Fibroblast of upper back skin (primary cell): ENCODE measurements at regions not wholly inside any gene's neighbourhood (a gene's known extent, or its start where the extent isn't known, plus 50 kb on each side); places are given as distances from the start of the nearest gene placed in this dataset.

Experiments
- DNase-seq: peaks from one replicate; pipeline ENCODE4 v3.0.0-alpha.2; 2013

GRCh38 chr11:109865548-109866186, 227.5 kb upstream of the ZC3H12C start:
- DNase-seq: no peak

- no peak for DNase-seq
Observed at GRCh38 chr11:109867784-109868183, 225.4 kb upstream of the ZC3H12C start.

GRCh38 chr11:109869536-109869935, 223.7 kb upstream of the ZC3H12C start:
- DNase-seq: no peak

DNA sequence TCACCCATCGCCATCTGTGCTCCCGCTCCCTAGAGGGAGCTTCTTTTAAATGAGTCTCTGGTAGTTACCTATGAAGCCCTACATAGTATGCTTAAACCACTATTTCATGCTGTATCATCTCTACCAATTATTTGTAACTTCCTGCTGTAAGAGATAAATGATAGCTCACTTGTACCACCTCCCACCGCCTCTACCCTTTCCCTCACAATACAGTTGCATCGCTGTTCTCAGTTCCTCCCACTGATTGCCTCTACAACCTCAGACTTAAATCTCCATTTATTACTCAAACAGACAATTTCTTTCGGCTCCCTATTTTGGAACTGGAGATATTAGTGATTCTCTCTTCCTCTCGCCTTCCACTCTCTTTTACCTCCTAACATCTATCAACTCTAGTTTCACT, 222.9 kb upstream of the ZC3H12C start:
- no peak for DNase-seq

DNA sequence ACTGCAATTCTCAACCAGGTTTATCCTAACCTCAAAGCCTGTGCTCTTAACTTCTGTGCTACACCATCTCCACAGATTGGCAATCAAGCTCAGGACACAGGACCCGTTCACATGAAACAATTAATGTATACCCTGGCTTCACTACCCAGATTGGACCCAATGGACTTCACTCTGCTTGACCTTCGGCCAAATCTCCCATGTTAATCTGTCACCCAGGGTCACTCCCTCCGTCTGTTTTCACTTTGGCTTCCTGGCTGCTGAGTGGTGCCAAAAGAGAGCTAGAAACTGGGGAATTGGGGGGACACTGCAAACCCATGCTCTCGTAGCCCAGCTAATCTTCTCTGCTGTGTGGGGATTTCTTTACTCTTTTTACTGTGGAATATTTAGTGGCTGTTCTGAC, 216.1 kb upstream of the ZC3H12C start:
- DNase-seq: no peak

DNA sequence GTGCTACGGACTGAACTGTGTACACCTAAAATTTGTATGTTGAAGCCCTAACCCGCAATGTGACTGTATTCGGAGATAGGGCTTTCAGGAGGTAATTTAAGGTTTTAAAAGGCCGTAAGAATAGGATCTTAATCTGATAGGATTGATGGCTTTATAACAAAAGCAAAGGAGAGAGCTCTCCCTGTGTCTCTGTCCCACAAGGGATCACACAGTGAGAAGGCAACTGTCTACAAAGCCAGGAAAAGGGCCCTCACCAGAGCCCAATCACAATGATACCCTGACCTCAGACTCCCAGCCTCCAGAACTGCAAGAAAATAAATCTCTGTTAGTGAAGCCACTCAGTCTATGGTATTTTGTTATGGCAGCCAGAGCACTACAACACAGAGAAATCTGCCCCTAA, 208.7 kb upstream of the ZC3H12C start:
- no peak for DNase-seq

- DNase-seq: no peak
Observed at GRCh38 chr11:109885006-109885405, 208.2 kb upstream of the ZC3H12C start.

DNA sequence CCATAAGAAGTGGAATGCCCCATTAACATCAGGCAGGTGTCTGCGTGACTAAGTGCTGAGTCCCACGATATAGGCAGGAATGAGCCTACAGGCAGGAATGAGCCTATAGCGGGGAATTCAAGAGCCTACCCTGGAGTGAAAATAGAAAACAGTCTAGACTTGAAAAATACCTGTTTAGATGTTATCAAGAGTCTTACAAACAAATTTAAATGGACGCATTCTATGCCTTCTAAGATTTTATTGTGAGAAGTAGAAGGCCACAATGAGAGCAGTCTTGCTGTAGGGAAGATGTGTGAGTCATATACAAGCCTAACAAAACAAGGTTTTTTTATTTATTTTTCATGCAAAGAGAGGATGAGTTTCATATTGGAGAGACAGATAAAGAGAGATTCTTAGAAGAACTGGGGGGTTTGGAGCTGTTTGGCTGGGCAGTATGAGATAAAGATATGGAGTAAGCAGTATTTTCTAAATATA, 200.8 kb upstream of the ZC3H12C start:
- no peak for DNase-seq

DNA sequence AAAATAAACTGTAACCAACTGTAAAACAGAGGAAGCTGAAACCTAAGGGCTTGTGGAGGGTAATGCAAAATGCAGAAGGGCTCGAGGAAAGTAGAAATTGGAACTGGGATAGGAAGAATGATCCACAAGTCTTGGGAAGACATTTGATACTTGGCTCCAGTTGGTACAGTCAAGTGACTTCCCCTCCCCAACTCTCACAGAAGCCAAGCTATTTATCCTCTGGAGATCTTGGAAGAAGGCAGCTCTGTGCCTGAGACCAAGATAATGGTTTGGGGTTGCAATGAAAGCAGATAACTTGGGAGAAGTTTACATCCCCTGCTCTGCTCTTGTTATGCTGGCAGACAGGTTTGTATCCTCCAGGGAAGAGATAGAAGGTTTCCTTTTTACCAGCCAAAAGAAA, 198.9 kb upstream of the ZC3H12C start:
- no peak for DNase-seq

DNA sequence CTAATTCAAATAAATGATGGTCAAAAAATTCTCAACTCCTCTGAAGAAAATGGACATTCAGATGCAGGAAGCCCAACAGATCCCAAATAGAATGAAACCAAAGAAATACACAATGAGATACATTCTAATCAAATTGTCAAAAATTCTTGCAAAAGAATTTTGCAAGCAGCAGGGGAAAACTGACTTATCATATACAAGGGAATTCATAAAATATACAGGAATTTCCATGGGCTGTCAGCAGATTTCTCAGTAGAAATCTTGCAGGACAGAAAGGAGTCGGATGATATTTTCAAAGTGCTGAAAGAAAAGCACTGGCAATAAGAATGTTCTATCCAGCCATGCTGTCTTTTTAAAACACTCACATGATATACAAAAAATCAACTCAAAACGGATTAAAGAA, 194.6 kb upstream of the ZC3H12C start:
- DNase-seq: no peak

DNA sequence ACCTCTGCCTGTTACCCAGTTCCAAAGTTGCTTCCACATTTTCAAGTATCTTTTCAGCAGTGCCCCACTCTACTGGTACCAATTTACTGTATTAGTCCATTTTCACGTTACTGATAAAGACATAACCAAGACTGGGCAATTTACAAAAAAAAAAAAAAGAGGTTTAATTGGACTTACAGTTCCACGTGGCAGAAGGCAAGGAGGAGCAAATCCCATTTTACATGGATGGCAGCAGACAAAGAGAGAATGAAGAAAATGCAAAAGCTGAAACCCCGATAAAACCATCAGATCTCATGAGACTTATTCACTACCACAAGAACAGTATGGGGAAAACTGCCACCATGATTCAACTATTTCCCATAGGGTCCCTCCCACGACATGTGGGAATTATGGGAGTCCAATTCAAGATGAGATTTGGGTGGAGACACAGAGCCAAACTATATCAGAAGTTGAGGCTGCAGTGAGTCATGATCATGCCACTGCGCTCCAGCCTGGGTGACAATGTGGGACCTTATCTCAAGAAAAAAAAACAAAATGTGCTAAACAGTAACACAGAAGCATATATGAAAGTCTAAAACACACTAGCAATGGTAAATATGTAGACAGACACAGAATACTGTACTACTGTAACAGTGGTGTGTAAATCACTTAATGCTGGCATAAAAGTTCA, 190.3 kb upstream of the ZC3H12C start:
- DNase-seq: no peak

- DNase-seq: no peak
Observed at GRCh38 chr11:109911488-109911887, 181.7 kb upstream of the ZC3H12C start.

- DNase-seq: no peak
Observed at GRCh38 chr11:109914038-109914437, 179.2 kb upstream of the ZC3H12C start.

DNA sequence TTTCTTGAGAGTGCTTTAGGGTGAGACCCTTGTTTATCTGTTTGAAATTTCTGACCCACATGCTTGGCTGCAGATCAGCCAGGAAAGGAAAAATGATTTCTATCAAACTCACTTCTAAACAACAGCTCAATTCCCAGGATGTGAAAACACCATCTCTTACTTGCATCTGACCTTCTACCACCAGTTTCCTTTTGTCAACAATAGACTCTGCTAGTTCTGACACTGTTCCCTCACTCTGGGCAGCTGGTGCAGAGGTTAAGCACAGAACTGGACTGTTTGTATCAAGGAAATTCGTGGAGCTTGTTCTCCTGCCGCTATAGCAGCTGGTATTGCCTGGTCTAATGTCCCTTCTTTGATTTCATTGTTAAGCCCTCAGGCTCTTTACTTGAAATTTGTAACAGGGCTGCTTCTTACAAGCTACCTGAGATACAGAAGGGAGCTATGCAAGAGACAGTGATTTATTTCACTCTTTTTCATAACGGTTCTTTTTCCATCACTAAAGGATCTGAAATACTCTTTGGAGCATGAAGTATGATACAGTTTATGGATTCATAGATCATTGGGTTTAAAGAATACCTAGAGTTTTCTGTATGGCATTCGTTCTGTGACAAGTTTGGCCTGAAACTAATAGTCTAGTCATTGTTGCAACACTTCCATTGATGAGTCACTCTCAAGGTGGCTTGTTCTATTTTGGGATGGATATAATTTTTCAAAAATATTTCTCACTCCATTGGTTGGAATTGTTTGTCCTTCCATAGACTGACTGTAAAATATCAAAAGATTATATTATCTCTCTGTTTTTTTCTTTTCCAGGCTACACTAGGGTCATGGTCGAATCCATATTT, 178.2 kb upstream of the ZC3H12C start:
- DNase-seq: peak; percentile 36

GRCh38 chr11:109926941-109927340, 166.3 kb upstream of the ZC3H12C start:
- no peak for DNase-seq

- no peak for DNase-seq
Observed at GRCh38 chr11:109929308-109929707, 163.9 kb upstream of the ZC3H12C start.

GRCh38 chr11:109933126-109933525, 160.1 kb upstream of the ZC3H12C start:
- no peak for DNase-seq

DNA sequence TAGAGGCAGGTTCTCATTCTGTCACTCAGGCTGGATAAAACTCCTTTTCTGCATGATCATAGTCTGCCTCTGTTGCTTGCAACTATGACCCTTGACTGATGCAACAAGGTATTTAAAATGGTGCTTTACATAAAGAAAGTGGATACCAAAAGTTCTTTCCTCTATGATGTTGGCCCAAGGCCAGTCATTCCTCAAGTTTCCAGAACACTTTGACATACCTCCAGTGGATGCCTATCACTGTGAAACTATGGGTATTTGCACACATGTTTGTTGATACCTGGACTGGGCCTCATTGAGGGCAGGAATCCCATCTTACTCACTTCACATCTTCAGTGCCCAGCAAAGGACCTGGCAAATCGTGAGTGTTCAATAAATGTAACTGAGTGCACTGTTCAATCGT, 159.0 kb upstream of the ZC3H12C start:
- DNase-seq: peak; percentile 41

GRCh38 chr11:109936661-109937180, 156.5 kb upstream of the ZC3H12C start:
- DNase-seq: peak; percentile 3

DNA sequence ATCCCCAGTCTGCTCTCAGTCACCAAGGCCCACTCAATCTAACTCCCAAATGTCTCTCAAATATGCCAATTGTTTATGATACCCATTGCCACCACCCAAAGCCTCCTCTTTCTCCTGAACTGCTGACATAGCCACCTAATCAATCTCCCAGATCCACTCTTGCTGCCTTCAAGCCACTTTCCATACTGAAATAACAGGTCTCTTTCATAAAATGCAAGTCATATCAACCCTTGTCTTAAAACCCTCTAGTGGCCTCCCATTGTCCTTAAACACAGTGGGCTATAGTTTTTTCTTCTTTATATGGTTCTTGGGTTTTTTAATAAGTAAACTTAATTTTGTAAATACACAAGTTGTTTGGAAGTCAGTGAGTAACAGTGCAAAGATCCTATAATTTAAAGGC, 155.2 kb upstream of the ZC3H12C start:
- no peak for DNase-seq

DNA sequence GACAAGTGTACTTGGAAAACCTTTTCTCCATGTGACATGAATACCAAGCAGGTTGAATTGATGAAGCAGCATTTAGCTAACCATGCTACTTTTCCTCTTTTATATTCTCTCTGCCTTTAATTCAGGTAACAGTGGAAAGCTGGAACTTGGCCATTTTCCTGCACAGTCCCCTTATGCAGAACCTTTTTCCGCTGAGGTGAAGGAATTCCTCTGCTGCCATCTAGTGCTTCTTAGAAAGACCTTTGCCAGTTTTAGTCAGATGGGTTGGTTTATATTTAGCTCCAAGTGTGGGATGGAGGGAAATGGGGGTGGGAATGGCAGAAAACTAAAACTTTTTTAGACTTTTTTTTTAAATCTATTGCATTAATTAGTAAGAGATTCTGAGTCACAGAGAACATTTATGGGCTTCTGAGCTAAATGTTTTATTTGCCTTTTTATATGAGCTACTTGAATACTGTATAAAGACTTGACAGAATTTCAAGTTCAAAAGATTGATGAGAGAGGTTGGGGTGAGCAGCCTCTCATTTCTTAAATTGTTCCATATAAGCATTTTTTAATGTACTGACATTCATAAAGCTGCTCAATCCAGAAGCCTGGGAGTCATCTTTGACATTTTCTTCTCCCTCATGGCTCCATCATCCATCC, 153.9 kb upstream of the ZC3H12C start:
- DNase-seq: peak; percentile 82

DNA sequence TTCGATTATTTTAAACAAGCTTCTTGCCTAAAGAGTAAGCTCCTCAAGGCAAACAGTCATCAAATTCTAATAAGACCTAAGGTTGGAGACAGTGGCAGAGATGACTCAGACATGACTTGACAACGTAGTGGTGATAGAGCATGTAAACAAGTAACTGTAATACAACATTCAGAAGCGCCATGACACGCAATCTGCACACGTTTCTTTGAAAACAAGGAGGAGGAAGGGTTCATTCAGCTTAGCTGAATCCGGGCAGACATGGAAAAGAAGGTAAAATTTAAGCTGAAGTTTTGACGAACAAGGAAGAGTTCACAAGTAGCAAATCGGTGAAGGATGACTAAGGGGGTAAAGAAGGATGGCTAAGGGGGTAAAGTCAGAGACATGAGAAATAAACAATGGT, 152.4 kb upstream of the ZC3H12C start:
- DNase-seq: peak; percentile 26
